ENCODE measurements at regions not wholly inside any gene's neighbourhood (a gene's known extent, or its start where the extent isn't known, plus 50 kb on each side); places are given as distances from the start of the nearest gene placed in this dataset.

GRCh38 chr2:33735096-33735495 lies 136.0 kb upstream of the FAM98A start:
- Histone ChIP-seq H2AFZ (ENCODE audit: low read depth) (no peak overlapping the region), H3K9me3 (no peaks in the 10 kb centered on the region), H4K20me1 (ENCODE audit: insufficient read depth) (no peaks in the 10 kb centered on the region), H3K27ac (ENCODE audit: low read depth in 2 of 2, low read length in 1 of 2) (no peak overlapping the region), H3K4me3 (ENCODE audit: low read depth in 2 of 2, low read length in 1 of 2) (no peak overlapping the region), H3K9me2 (no peaks in the 10 kb centered on the region), H3K27me3 (ENCODE audit: insufficient read depth) (no peaks in the 10 kb centered on the region), H3K4me2 (no peak overlapping the region), H3K9ac (no peak overlapping the region), H3K36me3 (replicated peaks in 1 of 2; ENCODE audit: control insufficient read depth in 1 of 2, insufficient read depth in 2 of 2, low read length in 1 of 2) (no peaks in the 10 kb centered on the region), H3F3A (replicated peaks; ENCODE audit: insufficient read depth) (no peaks in the 10 kb centered on the region), H3K79me2 (ENCODE audit: insufficient read depth) (no peaks in the 10 kb centered on the region), H3K4me1 (ENCODE audit: control insufficient read depth in 1 of 2, insufficient read depth in 2 of 2, low read depth in 1 of 2, low read length in 1 of 2) (no peaks in the 10 kb centered on the region)
- 3% methylated on average over 1 of the region's 1 CpG for WGBS (ENCODE audit: low lambda C conversion rate)
- no peak for TF ChIP-seq USF2 (IDR thresholded peaks at IDR 0.05; ENCODE audit: borderline replicate concordance, low read depth, low read length)
- no peak for TF ChIP-seq ELF1 (IDR thresholded peaks at IDR 0.05)
- no peak for TF ChIP-seq GATA2 (CRISPR knock-in tag; IDR thresholded peaks at IDR 0.05)
- TF ChIP-seq TCF12 (IDR thresholded peaks at IDR 0.05), result no peak
- TF ChIP-seq TEAD4 (IDR thresholded peaks at IDR 0.05; ENCODE audit: borderline replicate concordance, insufficient read depth), result no peak
- no peak for TF ChIP-seq NRF1 (IDR thresholded peaks at IDR 0.05; ENCODE audit: low read depth, low read length)
- no peak for TF ChIP-seq MAX (IDR thresholded peaks at IDR 0.05; ENCODE audit: low read depth)
- TF ChIP-seq CHD2 (IDR thresholded peaks at IDR 0.05; ENCODE audit: low read length, partially characterized antibody), result no peak
- TF ChIP-seq JUND (IDR thresholded peaks at IDR 0.05), result no peak
- TF ChIP-seq USF1 (IDR thresholded peaks at IDR 0.05; ENCODE audit: borderline replicate concordance, low read depth), result no peak
- no peak for TF ChIP-seq NFIC (IDR thresholded peaks at IDR 0.05; ENCODE audit: borderline replicate concordance)
- TF ChIP-seq SMC3 (IDR thresholded peaks at IDR 0.05; ENCODE audit: low read depth, low read length), result no peak
- TF ChIP-seq MXI1 (IDR thresholded peaks at IDR 0.05; ENCODE audit: low read depth, low read length), result no peak
- TF ChIP-seq FOXM1 (IDR thresholded peaks at IDR 0.05; ENCODE audit: low read depth), result no peak
- DNase-seq, result no peak
- CTCF ChIA-PET, result no interaction called here
- POLR2A ChIA-PET, result no interaction called here

DNA sequence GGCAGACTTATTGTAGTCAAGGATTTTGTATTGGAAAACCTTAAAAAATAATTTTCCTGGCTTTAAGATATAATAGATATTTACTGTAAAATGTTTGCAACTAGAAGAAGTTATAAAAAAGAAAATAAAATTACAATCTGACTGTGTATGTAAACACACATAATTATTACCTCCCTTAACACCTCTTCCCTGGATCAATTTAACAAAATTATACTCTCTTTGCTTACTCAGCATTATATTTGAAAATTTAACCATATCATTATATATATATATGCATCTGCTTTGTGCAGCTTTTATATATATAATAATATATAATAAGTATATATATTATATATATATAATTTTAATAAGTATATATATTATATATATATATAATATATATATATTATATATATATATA lies 131.7 kb upstream of the FAM98A start:
- Histone ChIP-seq H3K9me2 (no peaks in the 10 kb centered on the region), H3K4me2 (no peak overlapping the region), H3K4me1 (ENCODE audit: control insufficient read depth in 1 of 2, insufficient read depth in 2 of 2, low read depth in 1 of 2, low read length in 1 of 2) (no peaks in the 10 kb centered on the region), H3K27me3 (ENCODE audit: insufficient read depth) (no peaks in the 10 kb centered on the region), H3K36me3 (replicated peaks in 1 of 2; ENCODE audit: control insufficient read depth in 1 of 2, insufficient read depth in 2 of 2, low read length in 1 of 2) (no peaks in the 10 kb centered on the region), H3K9me3 (no peaks in the 10 kb centered on the region), H3K79me2 (ENCODE audit: insufficient read depth) (no peaks in the 10 kb centered on the region), H3K9ac (no peak overlapping the region), H3K27ac (ENCODE audit: low read depth in 2 of 2, low read length in 1 of 2) (no peak overlapping the region), H3F3A (replicated peaks; ENCODE audit: insufficient read depth) (no peaks in the 10 kb centered on the region), H2AFZ (ENCODE audit: low read depth) (no peak overlapping the region), H4K20me1 (ENCODE audit: insufficient read depth) (no peaks in the 10 kb centered on the region), H3K4me3 (ENCODE audit: low read depth in 2 of 2, low read length in 1 of 2) (no peak overlapping the region)
- DNase-seq, result no peak
- ChIA-PET POLR2A (no interaction called here), CTCF (no interaction called here)
- TF ChIP-seq RAD21 (IDR thresholded peaks at IDR 0.05; ENCODE audit: low read length) (no peak), MAX (IDR thresholded peaks at IDR 0.05; ENCODE audit: low read depth) (no peak)

Data from SK-N-SH (cell line).